ENCODE measurements at regions not wholly inside any gene's neighbourhood (a gene's known extent, or its start where the extent isn't known, plus 50 kb on each side); places are given as distances from the start of the nearest gene placed in this dataset.

- no peak for TF ChIP-seq KDM4A (IDR thresholded peaks at IDR 0.05; ENCODE audit: low read depth, low read length, severe bottlenecking)
- no peak for TF ChIP-seq BACH1 (IDR thresholded peaks at IDR 0.05; ENCODE audit: low read length)
- TF ChIP-seq E2F6 (IDR thresholded peaks at IDR 0.05), result peak; percentile 57; the same call in 1 of the 2 replicates
- no peak for TF ChIP-seq POLR2A (IDR thresholded peaks at IDR 0.05; ENCODE audit: control extremely low read depth in 1 of 2, low read depth in 2 of 2, low read length in 2 of 2)
- no peak for TF ChIP-seq CBX5 (IDR thresholded peaks at IDR 0.05; ENCODE audit: low read depth, low read length)
- no peak for TF ChIP-seq SUZ12 (IDR thresholded peaks at IDR 0.05; ENCODE audit: low read length)
- no peak for TF ChIP-seq JUN (IDR thresholded peaks at IDR 0.05; ENCODE audit: low read depth, low read length)
- TF ChIP-seq USF2 (IDR thresholded peaks at IDR 0.05; ENCODE audit: low read length), result peak; percentile 37; the same call in 1 of the 2 replicates
- peak; percentile 75 for TF ChIP-seq CHD7 (IDR thresholded peaks at IDR 0.05; ENCODE audit: insufficient replicate concordance, low read length)
- TF ChIP-seq MAX (IDR thresholded peaks at IDR 0.05), result peak; percentile 75
Measured at GRCh38 chr15:93477188-93477587, 388.2 kb upstream of the RGMA start (continued).

Measured in H1 (cell line).